ENCODE measurements at regions not wholly inside any gene's neighbourhood (a gene's known extent, or its start where the extent isn't known, plus 50 kb on each side); places are given as distances from the start of the nearest gene placed in this dataset.
"Not testable (repeated sequence)": the region's sequence is repeated elsewhere in the genome, so short reads cannot be mapped to it uniquely, and the experiment has no call there.

DNA sequence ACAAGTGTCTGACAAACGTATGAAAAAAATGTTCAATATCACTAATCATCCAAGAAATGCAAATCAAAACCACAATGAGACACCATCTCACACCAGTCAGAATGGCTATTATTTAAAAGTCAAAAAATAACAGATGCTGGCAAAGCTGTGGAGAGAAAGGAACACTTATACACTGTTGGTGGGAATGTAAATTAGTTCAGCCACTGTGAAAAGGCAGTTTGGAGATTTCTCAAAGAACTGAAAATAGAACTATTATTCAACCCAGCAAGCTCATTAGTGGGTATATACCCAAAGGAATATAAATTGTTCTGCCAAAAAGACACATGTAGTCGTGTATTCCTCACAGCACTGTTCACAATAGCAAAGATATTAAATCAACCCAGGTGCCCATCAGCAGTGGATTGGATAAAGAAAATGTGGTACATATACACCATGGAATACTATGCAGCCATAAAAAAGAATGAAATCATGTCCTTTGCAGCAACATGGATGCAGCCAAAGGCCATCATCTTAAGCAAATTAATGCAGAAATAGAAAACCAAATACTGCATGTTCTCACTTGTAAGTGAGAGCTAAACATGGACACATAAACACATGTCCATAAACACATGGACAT, 251.3 kb downstream of the UACA start:
- TF ChIP-seq, protein P1, sequence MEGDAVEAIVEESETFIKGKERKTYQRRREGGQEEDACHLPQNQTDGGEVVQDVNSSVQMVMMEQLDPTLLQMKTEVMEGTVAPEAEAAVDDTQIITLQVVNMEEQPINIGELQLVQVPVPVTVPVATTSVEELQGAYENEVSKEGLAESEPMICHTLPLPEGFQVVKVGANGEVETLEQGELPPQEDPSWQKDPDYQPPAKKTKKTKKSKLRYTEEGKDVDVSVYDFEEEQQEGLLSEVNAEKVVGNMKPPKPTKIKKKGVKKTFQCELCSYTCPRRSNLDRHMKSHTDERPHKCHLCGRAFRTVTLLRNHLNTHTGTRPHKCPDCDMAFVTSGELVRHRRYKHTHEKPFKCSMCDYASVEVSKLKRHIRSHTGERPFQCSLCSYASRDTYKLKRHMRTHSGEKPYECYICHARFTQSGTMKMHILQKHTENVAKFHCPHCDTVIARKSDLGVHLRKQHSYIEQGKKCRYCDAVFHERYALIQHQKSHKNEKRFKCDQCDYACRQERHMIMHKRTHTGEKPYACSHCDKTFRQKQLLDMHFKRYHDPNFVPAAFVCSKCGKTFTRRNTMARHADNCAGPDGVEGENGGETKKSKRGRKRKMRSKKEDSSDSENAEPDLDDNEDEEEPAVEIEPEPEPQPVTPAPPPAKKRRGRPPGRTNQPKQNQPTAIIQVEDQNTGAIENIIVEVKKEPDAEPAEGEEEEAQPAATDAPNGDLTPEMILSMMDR (IDR thresholded peaks at IDR 0.05) = not testable (repeated sequence)
- TF ChIP-seq POLR2A (IDR thresholded peaks at IDR 0.05) = not testable (repeated sequence)
